RWPE1 (cell line): ENCODE measurements at regions not wholly inside any gene's neighbourhood (a gene's known extent, or its start where the extent isn't known, plus 50 kb on each side); places are given as distances from the start of the nearest gene placed in this dataset.

Experiments used
- CTCF ChIA-PET: fragments of 350-600 bp; sonication (Branson Sonifier 250); formaldehyde crosslinking; extraction: SDS; loops from one replicate; lab custom pipeline; 2021; lab: Yijun Ruan, JAX
- POLR2A ChIA-PET: fragments of 400-600 bp; formaldehyde crosslinking; extraction: SDS; loops from one replicate; lab custom pipeline; 2020; ENCODE audit warnings: antibody characterized with exemption; ENCODE audit not compliant: low non-redundant PET; lab: Yijun Ruan, JAX
- DNase-seq: peaks from one replicate; pipeline ENCODE4 v3.0.0; 2012; ENCODE audit warnings: low spot score
- H3K27ac ChIP-seq: fragments of 450-650 bp; 2 replicates; pipeline ENCODE4 v1.5.1; 2017
- CTCF ChIP-seq: fragments of 450-650 bp; conservative IDR thresholded peaks from 2 replicates; pipeline ENCODE4 v1.5.1; 2017; ENCODE audit warnings: low read depth, mild to moderate bottlenecking

DNA sequence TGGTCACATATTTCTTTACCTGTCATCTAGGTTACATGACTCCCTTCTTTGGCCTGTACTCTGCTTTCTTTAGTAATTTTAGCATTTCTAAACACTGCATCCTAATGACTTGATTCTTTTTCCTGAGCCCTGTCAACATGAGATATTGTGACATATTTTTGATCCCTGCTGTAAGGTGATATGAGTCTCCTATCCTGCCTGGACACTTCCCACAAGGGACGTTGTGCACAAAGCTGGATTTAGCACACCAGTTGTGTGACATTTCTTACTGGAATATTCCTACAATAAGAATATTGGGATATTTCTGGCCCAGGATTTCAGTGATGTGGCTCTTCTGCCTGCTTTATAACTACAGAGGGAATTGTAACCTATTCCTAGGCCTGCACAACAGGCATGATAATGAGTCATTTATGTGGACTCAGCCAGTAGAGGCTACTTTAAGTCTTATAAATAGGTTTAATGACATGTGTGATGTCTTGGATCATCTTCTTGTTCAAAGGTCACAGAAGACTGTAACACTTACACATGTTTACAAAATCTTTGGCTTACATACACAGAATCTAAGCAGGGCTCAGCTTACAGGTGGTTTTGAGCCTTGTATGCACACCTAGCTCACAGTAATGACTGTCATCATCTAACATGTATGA lies 1009.4 kb upstream of the TSPY4 start:
- no peak for DNase-seq
- no peak for TF ChIP-seq CTCF
- ChIA-PET CTCF (no interaction called here), POLR2A (no interaction called here)
- no peak overlapping the region for H3K27ac ChIP-seq

DNA sequence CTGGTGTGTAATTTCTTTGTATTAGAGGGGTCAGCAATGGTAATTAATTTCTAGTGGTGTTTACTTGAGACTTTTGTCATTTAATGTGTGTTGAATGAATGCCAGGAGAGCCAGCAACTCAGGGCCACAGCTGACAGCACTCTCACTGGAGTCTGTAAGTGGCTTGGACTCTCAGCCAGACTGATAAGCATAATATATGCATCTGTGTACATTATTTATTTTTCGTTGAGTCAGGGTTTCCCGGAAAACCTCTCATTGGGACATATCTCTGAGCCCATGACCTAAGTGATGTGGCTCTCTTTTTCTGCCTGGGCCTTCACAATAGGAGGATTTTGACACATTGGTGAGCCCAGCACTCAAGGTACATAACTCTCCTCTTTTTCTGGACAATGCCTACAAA lies 1007.8 kb upstream of the TSPY4 start:
- no peak for DNase-seq
- no peak overlapping the region for H3K27ac ChIP-seq
- CTCF ChIA-PET, result no interaction called here
- POLR2A ChIA-PET, result no interaction called here
- TF ChIP-seq CTCF, result no peak

GRCh38 chrY:8329929-8330328 lies 1007.3 kb upstream of the TSPY4 start:
- no peak overlapping the region for H3K27ac ChIP-seq
- no peak for TF ChIP-seq CTCF
- CTCF ChIA-PET, result no interaction called here
- POLR2A ChIA-PET, result no interaction called here
- no peak for DNase-seq

DNA sequence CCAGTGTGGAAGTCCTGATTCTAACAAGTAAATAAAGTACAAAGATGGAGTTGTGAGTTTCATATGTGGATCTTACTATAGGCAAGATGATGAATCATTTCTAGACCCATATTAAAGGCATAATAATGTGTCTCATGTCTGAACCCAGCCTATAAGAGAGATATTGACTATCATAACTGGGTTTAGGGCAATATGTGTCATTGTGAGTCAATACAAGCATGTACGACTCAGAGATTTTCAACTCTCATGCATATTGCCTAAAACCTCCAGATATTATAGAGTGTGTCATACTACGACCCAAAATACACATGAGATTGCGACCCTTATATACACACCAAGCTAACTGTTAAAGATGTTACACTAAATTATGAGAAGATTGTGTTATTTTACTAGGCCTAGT lies 1003.9 kb upstream of the TSPY4 start:
- TF ChIP-seq CTCF, result no peak
- ChIA-PET POLR2A (no interaction called here), CTCF (no interaction called here)
- no peak for DNase-seq
- H3K27ac ChIP-seq, result no peak overlapping the region

GRCh38 chrY:8335299-8335835 lies 1001.9 kb upstream of the TSPY4 start:
- CTCF ChIA-PET, result no interaction called here
- TF ChIP-seq CTCF, result no peak
- POLR2A ChIA-PET, result no interaction called here
- DNase-seq, result no peak
- H3K27ac ChIP-seq, result no peak overlapping the region

DNA sequence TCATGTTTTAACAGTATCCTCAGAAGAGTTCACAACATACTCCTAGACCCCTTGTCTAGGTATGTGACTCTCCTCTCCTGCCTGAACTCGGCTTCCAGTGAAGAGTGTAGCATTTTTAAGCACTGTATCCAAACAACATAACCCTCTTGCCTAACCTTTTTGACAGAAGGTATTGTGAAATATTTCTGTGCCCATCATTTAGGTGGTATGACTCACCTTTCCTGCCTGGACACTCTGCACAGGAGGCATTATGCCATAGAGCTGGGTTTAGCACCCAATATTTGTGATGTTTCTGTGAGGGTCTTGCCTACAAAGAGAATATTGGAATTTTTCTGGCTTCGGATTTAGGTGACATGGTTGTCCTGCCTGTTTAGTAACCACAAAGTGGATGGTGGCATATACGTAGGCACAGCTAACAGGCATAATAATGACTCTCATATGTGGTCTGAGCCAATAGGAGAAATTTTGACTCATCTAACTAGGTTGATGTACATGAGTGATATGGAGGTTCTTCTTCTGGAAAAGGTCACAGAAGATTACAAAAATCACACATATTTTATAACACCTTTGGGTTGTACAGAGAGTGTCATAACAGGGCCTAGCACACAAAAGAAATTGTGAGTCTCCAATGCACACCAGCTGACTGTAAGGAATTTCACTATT lies 1001.0 kb upstream of the TSPY4 start:
- no peak for TF ChIP-seq CTCF
- H3K27ac ChIP-seq, result no peak overlapping the region
- POLR2A ChIA-PET, result no interaction called here
- peak; percentile 0 for DNase-seq
- CTCF ChIA-PET, result no interaction called here
